Prostate gland (tissue), 2 donors: ENCODE measurements at regions not wholly inside any gene's neighbourhood (a gene's known extent, or its start where the extent isn't known, plus 50 kb on each side); places are given as distances from the start of the nearest gene placed in this dataset.

ENCODE experiments used
- DNase-seq: peaks from one replicate; pipeline ENCODE4 v3.0.0-alpha.2; 2019; ENCODE audit warnings: low spot score
- H3K27ac ChIP-seq, 2 donors: fragments of 200-600 bp; sonication (generic); 2 replicates each; pipeline ENCODE4 v1.5.1; 2017 to 2019
- H3K27me3 ChIP-seq: fragments of 200-600 bp; sonication (generic); replicated peaks from 2 replicates; pipeline ENCODE4 v1.5.1; 2019; ENCODE audit not compliant: insufficient read depth
- H3K36me3 ChIP-seq, 2 donors: fragments of 200-600 bp; sonication (generic); 1 replicate in 1 of 2; 2 replicates in 1 of 2; pipeline versions ENCODE4 v1.5.1 to v1.8.1; 2017 to 2019
- H3K4me1 ChIP-seq: fragments of 200-600 bp; sonication (generic); replicated peaks from 2 replicates; pipeline ENCODE4 v1.5.1; 2019
- H3K4me3 ChIP-seq, 2 donors: fragments of 200-600 bp; sonication (generic); 2 replicates each; pipeline ENCODE4 v1.5.1; 2017 to 2019
- H3K9me3 ChIP-seq: fragments of 200-600 bp; sonication (generic); 2 replicates; pipeline ENCODE4 v1.5.1; 2017
- CTCF ChIP-seq, 4 experiments: fragments of 200-600 bp in 2 of 4; fragments of 450-650 bp in 2 of 4; sonication (generic) in 2 of 4; IDR thresholded peaks; 1 replicate in 3 of 4; 2 replicates in 1 of 4; pipeline ENCODE4 v1.5.1; 2016 to 2019; ENCODE audit warnings: antibody characterized with exemption in 4 of 4, mild to moderate bottlenecking in 2 of 4, moderate library complexity in 2 of 4
- POLR2A ChIP-seq: fragments of 450-650 bp; IDR thresholded peaks from one replicate; pipeline ENCODE4 v1.6.1; 2016; ENCODE audit warnings: antibody characterized with exemption, mild to moderate bottlenecking
- POLR2AphosphoS5 ChIP-seq: sonication (generic); formaldehyde crosslinking; IDR thresholded peaks from one replicate; pipeline ENCODE4 v1.6.1; 2017; ENCODE audit warnings: antibody characterized with exemption
- WGBS: methylation state at CpG from one replicate; pipeline ENCODE4 v1.1.5; 2018; 5-methylcytosine and 5-hydroxymethylcytosine counted together
- intact Hi-C: fragments of 100-400 bp; cut with DNase I; formaldehyde crosslinking; loops from one replicate; pipeline ENCODE4 v1.14.2; 2022
- microRNA-seq: library from miRNA; unstranded; fragments of <30 nt; microRNA quantifications from one replicate; pipeline ENCODE4, GENCODE V29; 2016
- small RNA-seq, 2 donors: library from RNA; depleted of rRNA; stranded (forward); fragments of <200 nt; gene quantifications; one replicate each; pipeline ENCODE3, GENCODE V24; 2016

- no peak for TF ChIP-seq POLR2A
- no peak for TF ChIP-seq CTCF (IDR thresholded peaks at IDR 0.05)
- TF ChIP-seq POLR2AphosphoS5: no peak
- WGBS: 78% methylated on average over 1 of the region's 1 CpG
- DNase-seq: no peak
Observed at GRCh38 chr3:175865724-175866123, 1006.6 kb downstream of the NAALADL2 start.

GRCh38 chr3:175861916-175862315 is 1002.8 kb downstream of the NAALADL2 start:
- no peak overlapping the region for H3K4me3 ChIP-seq
- no peak for DNase-seq
- no peaks in the 10 kb centered on the region for H3K4me1 ChIP-seq
- no peaks in the 10 kb centered on the region for H3K27me3 ChIP-seq
- intact Hi-C loops: no loop called here
- no peak overlapping the region for H3K27ac ChIP-seq
- H3K9me3 ChIP-seq: no peaks in the 10 kb centered on the region
- 86% methylated on average over 4 of the region's 4 CpGs for WGBS
- TF ChIP-seq POLR2AphosphoS5 (no peak), POLR2A (no peak), CTCF (IDR thresholded peaks at IDR 0.05) (no peak)
- no peaks in the 10 kb centered on the region for H3K36me3 ChIP-seq

More at GRCh38 chr3:175865724-175866123, 1006.6 kb downstream of the NAALADL2 start:
- Histone ChIP-seq H3K9me3 (no peaks in the 10 kb centered on the region), H3K4me3 (no peak overlapping the region), H3K27me3 (no peaks in the 10 kb centered on the region), H3K27ac (no peak overlapping the region), H3K4me1 (no peaks in the 10 kb centered on the region), H3K36me3 (no peaks in the 10 kb centered on the region)
- intact Hi-C loops: no loop called here

Small RNAs in the stretch of these regions (microRNA-seq; reads per million reads assigned to microRNA genes)
- 1.9 reads per million, percentile 27 among the genes with 10 or more reads in this experiment for gene MIR7977

Small RNAs in the stretch of these regions (small RNA-seq; reads per million reads assigned to genes)
- gene AC104640.2 (0 reads per million in 2 donors), gene RNA5SP147 (0 reads per million in 2 donors)
